HTR-8/SVneo (cell line): ENCODE measurements at regions not wholly inside any gene's neighbourhood (a gene's known extent, or its start where the extent isn't known, plus 50 kb on each side); places are given as distances from the start of the nearest gene placed in this dataset.

ENCODE experiments used
- DNase-seq: peaks from one replicate; pipeline ENCODE4 v3.0.0; 2011; ENCODE audit warnings: low spot score, mixed read lengths; ENCODE audit not compliant: insufficient read length
- FAIRE-seq: peaks from 2 replicates; lab custom pipeline; 2011; peaks lifted over from hg19 to GRCh38; lab: Jason Lieb, UNC

- DNase-seq (no peak), FAIRE-seq (no peak)
Observed at GRCh38 chr6:139833592-139833991, 459.1 kb upstream of the CITED2 start.

DNA sequence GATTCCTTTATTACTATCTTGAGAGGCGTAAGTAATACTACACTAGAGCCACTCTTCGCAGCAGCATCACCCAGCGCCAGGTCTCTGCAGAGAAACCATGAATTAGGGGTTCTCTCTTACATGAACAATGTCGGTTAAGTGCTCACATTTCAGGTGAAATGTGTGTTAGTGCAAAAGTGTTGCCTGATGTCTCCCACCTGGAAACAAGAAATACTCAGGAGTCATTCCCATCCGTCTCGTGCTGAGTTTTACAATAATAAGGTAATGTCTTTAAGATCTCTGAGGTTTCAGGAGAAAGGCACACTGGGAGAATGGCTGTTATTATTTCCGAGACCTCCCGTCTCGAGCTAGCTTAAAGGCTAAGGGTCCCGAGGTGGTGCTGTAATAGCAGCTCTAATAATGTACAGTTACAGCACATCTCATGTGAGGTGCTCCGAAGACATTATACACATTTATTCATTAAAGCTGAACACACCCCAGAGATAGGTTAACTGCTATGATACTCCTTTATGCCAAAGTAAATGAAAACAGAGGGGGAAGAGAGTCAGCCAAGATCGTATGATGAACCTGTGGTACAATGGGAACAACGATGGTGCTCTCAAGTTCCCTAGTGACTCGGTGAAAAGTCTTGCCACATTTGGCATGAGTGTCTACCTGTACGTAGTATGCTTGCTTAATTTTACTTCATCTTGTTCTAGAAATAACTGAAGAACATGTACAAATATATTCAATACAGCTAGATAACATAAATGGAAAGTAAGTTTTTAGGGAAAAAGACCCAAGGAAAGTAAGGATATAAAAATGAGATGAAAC, 458.3 kb upstream of the CITED2 start:
- FAIRE-seq (no peak), DNase-seq (no peak)

DNA sequence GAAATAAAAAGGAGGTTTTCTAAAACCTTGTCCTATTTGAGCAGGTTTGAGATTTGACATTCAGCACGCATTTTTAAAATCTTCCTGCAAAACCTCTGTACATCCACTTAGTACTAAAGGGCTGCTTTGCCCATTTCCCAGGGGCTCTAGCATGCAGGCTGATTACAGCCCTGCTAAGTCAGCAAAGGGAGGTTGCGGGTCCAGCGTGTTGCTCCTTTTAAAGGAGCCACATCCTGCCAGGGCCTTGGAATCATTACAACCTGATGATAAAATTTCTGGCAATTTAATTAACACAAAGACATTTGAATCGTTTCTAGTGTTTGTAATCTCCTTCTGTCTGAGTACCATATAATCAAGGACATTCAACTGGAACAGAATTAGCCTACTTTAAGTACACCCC, 455.1 kb upstream of the CITED2 start:
- FAIRE-seq (no peak), DNase-seq (no peak)

DNA sequence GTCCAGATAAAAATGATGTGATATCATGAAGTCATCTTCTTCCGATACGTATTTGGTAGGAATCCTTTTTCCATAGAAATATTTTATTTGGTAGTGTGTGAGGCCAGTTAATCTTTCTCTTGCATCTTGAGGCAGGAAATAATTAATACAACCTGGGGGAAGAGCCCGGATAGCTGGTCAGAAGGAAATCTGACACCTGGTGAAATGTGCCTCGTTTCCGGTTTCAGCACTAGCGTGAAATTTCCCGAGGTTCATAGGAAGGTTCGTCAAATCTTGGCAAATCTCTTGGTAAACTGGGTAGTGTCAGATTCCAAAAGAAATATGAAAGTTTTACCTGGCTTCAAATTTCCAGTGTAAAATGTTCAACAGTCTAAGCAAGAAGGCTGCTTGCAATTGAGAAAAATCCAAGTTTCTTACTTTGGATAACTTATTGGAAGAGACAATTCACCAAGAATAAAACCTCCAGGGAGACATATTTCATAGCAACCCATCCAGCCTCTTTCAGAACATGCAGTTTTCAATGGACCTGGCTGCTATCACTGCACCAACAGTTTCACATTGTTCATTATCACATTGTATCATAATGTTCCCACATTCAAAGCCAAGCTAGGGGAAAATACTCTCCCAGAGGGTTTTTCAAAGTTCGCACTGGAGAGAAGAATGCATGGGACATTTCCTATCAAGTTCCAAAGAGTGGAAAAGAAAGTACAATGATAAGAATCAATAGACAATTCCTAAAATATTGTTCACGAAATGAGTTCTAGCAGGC, 454.5 kb upstream of the CITED2 start:
- FAIRE-seq (no peak), DNase-seq (no peak)

DNA sequence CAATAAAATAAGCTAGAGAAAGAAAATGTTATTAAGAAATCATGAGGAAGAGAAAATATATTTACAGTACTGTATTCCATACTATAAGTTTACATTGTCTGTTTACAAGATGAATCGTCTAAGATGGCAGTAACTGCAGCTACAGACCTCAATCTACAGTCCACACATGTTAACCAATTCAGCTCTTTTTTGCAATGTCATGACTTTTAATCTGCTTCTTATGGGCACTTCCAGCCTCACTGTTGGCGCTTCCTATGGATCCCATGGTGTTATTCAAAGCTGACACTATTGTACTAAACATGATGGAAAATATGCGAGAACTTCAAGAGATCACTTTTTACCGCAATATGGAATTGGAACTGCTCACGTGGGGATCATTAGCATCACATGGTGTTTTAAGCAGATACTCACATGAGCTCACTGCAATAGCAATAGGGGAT, 451.5 kb upstream of the CITED2 start:
- no peak for FAIRE-seq
- no peak for DNase-seq

DNA sequence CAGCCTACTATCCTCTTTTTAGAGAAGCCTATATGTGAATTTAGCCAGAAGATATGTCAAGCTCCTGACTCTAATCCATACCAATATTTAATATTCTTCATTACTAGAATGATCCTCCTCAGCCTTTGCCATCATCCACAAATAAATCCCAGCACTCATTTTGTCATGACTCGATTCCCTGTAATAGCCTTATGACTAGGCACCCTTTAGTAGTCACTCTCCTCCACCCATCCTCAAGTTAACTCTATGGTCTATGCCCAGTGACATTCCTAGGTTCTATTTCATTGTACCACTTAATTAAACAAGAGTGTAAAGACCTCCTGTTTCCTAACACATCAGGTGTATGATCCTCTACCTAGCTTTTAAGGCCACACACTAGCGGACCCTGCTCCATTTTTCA, 450.4 kb upstream of the CITED2 start:
- no peak for FAIRE-seq
- DNase-seq, result no peak

GRCh38 chr6:139823808-139824126, 449.3 kb upstream of the CITED2 start:
- FAIRE-seq, result no peak
- DNase-seq, result no peak

- no peak for FAIRE-seq
- no peak for DNase-seq
Observed at GRCh38 chr6:139823099-139823807, 448.8 kb upstream of the CITED2 start.

GRCh38 chr6:139821676-139822223, 447.3 kb upstream of the CITED2 start:
- FAIRE-seq (no peak), DNase-seq (no peak)

DNA sequence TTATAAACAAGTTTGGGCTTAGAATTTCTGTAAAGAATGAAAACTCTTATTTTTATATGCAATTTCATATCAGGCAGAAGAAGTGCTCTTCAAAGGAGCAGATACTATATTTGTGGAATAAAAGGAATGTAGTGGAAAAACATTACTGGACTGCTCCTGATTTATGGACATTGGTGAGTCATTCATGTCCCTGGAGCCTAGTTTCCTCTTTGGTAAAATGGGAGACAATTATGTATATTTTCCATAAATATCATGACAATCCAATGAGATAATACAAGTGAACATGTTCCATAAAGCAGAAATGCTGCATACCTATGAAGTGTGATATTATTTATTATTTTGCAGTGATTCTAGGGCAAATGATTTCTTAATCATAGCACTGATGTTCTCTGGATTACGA, 445.8 kb upstream of the CITED2 start:
- peak; percentile 48 for DNase-seq
- FAIRE-seq, result no peak

- FAIRE-seq (no peak), DNase-seq (no peak)
Observed at GRCh38 chr6:139819776-139820175, 445.3 kb upstream of the CITED2 start.

- no peak for DNase-seq
- no peak for FAIRE-seq
Observed at GRCh38 chr6:139812939-139813338, 438.5 kb upstream of the CITED2 start.

DNA sequence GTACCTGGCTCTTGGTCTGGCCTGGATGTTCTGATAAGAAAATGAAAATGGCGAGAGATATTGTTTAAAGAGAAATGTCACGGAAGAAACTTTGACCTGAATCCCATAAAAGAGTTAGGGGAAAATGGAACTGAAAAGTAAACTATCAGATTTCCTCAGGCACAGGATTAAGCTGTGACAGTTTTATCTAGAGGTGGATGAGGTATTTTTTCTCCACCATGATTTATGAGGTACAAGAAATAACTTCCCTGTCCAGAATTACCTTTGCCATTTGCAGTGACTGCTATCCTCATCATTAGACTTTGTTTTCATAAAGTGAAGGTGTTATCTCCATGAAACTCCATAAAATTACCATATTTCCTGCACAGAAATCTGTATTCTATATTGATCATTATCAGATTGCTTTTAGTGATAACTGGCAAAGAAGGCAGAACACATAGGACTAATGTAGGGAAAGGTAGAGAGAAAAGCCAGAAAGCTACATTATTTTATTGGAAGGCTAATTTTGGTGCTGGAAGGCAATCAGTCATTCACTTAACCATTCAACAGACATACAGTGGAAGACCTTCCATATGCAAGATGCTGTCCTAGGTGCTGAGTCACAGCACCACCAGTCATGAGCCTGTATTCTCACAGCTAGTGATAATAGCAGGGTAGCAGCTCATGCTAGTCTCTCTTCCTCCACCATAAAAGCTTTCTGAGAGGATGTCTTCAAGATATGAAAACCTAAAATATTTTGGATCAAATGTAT, 427.3 kb upstream of the CITED2 start:
- no peak for DNase-seq
- peak; percentile 4 for FAIRE-seq

GRCh38 chr6:139800837-139801236, 426.4 kb upstream of the CITED2 start:
- FAIRE-seq (no peak), DNase-seq (no peak)

DNA sequence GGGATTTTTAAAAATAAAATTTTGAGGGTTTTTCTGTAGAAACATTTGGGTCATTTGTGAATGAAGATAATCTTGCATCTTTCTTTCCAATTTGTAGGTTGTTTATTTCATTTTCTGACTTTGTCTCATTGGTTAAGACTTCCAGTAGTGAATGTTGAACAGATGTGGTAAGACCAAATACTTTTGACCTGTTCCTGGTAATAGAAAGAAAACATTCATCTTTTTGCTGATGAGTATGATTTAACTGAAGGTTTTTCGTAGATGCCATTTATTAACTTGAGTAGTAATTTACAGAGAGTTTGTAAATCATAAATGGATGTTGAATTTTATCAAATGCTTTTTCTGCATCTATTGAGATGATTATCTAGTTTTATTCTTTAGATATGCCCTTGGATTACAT, 416.1 kb upstream of the CITED2 start:
- no peak for FAIRE-seq

DNA sequence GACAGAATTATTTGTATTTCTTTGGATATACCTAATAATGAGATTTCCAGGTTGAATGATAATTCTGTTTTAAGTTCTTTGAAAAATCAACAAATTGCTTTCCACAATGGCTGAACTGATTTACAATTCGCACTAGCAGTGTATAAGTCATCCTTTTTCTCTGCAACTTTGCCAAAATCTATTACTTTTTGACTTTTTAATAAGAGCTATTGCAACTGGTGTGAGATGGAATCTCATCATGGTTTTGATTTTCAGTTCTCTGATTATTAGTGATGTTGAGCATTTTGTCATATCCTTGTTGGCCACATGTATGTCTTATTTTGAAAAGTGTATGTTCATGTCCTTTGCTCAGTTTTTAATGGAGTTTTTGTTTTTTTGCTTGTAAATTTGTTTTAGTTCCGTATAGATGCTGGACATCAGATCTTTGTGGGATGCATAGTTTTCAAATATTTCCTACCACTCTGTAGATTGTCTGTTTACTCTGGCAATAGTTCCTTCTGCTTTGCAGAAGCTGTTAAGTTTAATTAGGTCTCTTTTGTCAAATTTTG, 409.8 kb upstream of the CITED2 start:
- no peak for DNase-seq
- FAIRE-seq, result no peak

More for the DNA sequence above, 416.1 kb upstream of the CITED2 start:
- no peak for DNase-seq

- no peak for FAIRE-seq
- DNase-seq, result no peak
Observed at GRCh38 chr6:139779988-139780774, 405.7 kb upstream of the CITED2 start.

- peak; percentile 19 for DNase-seq
- FAIRE-seq, result no peak
Observed at GRCh38 chr6:139778688-139779087, 404.2 kb upstream of the CITED2 start.

GRCh38 chr6:139778106-139778505, 403.7 kb upstream of the CITED2 start:
- FAIRE-seq, result no peak

More at GRCh38 chr6:139778106-139778505, 403.7 kb upstream of the CITED2 start:
- DNase-seq, result no peak
